WTC11 (cell line): ENCODE measurements at regions not wholly inside any gene's neighbourhood (a gene's known extent, or its start where the extent isn't known, plus 50 kb on each side); places are given as distances from the start of the nearest gene placed in this dataset.

Source experiments
- CREM ChIP-seq: sonication (generic); formaldehyde crosslinking; IDR thresholded peaks from 2 replicates; pipeline ENCODE4 v1.8.1; 2022; ENCODE audit warnings: mild to moderate bottlenecking, missing genetic modification reagents, moderate library complexity
- CTCF ChIP-seq: fragments of 200-600 bp; IDR thresholded peaks from 2 replicates; pipeline ENCODE4 v1.8.0; 2022; ENCODE audit warnings: antibody characterized with exemption
- JUN ChIP-seq: sonication (generic); formaldehyde crosslinking; IDR thresholded peaks from 2 replicates; pipeline ENCODE4 v1.8.0; 2023; ENCODE audit warnings: mild to moderate bottlenecking, missing genetic modification reagents
- NFATC4 ChIP-seq: fragments of 250-450 bp; sonication (Bioruptor Pico); IDR thresholded peaks from 2 replicates; pipeline ENCODE4 v1.9.0; 2021; ENCODE audit warnings: mild to moderate bottlenecking
- RELA ChIP-seq: sonication (generic); formaldehyde crosslinking; IDR thresholded peaks from 2 replicates; pipeline ENCODE4 v1.8.1; 2022; ENCODE audit warnings: missing genetic modification reagents, mild to moderate bottlenecking, borderline replicate concordance
- ZBTB43 ChIP-seq: sonication (generic); formaldehyde crosslinking; IDR thresholded peaks from 2 replicates; pipeline ENCODE4 v1.8.1; 2023; ENCODE audit warnings: mild to moderate bottlenecking, missing genetic modification reagents
- ZNF121 ChIP-seq: sonication (generic); formaldehyde crosslinking; IDR thresholded peaks from 2 replicates; pipeline ENCODE4 v1.8.0; 2023; ENCODE audit warnings: missing genetic modification reagents
- ZNF416 ChIP-seq: fragments of 250-450 bp; sonication (Bioruptor Pico); IDR thresholded peaks from 2 replicates; pipeline ENCODE4 v1.9.0; 2021; ENCODE audit warnings: mild to moderate bottlenecking, inconsistent platforms
- ZNF423 ChIP-seq: fragments of 250-450 bp; sonication (Bioruptor Pico); IDR thresholded peaks from 2 replicates; pipeline ENCODE4 v2.1.2; 2022; ENCODE audit warnings: mild to moderate bottlenecking, moderate library complexity
- ZNF512 ChIP-seq: sonication (generic); formaldehyde crosslinking; IDR thresholded peaks from 2 replicates; pipeline ENCODE4 v1.8.1; 2022; ENCODE audit warnings: missing genetic modification reagents, borderline replicate concordance
- TF ChIP-seq, protein P1 (sequence below): sonication (generic); formaldehyde crosslinking; IDR thresholded peaks from 2 replicates; pipeline ENCODE4 v1.8.0; 2023; ENCODE audit warnings: mild to moderate bottlenecking, missing genetic modification reagents
- TF ChIP-seq, protein P2 (sequence below): sonication (generic); formaldehyde crosslinking; conservative IDR thresholded peaks from 2 replicates; pipeline ENCODE4 v1.8.1; 2023; ENCODE audit warnings: mild to moderate bottlenecking, low read depth, missing genetic modification reagents, moderate library complexity

- TF ChIP-seq, protein P1, sequence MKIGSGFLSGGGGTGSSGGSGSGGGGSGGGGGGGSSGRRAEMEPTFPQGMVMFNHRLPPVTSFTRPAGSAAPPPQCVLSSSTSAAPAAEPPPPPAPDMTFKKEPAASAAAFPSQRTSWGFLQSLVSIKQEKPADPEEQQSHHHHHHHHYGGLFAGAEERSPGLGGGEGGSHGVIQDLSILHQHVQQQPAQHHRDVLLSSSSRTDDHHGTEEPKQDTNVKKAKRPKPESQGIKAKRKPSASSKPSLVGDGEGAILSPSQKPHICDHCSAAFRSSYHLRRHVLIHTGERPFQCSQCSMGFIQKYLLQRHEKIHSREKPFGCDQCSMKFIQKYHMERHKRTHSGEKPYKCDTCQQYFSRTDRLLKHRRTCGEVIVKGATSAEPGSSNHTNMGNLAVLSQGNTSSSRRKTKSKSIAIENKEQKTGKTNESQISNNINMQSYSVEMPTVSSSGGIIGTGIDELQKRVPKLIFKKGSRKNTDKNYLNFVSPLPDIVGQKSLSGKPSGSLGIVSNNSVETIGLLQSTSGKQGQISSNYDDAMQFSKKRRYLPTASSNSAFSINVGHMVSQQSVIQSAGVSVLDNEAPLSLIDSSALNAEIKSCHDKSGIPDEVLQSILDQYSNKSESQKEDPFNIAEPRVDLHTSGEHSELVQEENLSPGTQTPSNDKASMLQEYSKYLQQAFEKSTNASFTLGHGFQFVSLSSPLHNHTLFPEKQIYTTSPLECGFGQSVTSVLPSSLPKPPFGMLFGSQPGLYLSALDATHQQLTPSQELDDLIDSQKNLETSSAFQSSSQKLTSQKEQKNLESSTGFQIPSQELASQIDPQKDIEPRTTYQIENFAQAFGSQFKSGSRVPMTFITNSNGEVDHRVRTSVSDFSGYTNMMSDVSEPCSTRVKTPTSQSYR (CRISPR knock-in tag): no peak
- TF ChIP-seq RELA (no peak), CTCF (no peak), ZNF416 (no peak), CREM (CRISPR knock-in tag) (no peak), NFATC4 (CRISPR knock-in tag) (no peak), ZBTB43 (CRISPR knock-in tag) (no peak), ZNF423 (no peak), JUN (CRISPR knock-in tag) (no peak), ZNF121 (no peak), ZNF512 (CRISPR knock-in tag) (no peak)
- TF ChIP-seq, protein P2, sequence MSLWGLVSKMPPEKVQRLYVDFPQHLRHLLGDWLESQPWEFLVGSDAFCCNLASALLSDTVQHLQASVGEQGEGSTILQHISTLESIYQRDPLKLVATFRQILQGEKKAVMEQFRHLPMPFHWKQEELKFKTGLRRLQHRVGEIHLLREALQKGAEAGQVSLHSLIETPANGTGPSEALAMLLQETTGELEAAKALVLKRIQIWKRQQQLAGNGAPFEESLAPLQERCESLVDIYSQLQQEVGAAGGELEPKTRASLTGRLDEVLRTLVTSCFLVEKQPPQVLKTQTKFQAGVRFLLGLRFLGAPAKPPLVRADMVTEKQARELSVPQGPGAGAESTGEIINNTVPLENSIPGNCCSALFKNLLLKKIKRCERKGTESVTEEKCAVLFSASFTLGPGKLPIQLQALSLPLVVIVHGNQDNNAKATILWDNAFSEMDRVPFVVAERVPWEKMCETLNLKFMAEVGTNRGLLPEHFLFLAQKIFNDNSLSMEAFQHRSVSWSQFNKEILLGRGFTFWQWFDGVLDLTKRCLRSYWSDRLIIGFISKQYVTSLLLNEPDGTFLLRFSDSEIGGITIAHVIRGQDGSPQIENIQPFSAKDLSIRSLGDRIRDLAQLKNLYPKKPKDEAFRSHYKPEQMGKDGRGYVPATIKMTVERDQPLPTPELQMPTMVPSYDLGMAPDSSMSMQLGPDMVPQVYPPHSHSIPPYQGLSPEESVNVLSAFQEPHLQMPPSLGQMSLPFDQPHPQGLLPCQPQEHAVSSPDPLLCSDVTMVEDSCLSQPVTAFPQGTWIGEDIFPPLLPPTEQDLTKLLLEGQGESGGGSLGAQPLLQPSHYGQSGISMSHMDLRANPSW (CRISPR knock-in tag): no peak
These were observed 1348.6 kb upstream of the SLC10A2 start for GRCh38 chr13:104414771-104415170.
